K562 (cell line): ENCODE measurements at regions not wholly inside any gene's neighbourhood (a gene's known extent, or its start where the extent isn't known, plus 50 kb on each side); places are given as distances from the start of the nearest gene placed in this dataset.

ENCODE experiments used
- CTCF ChIP-seq, 3 experiments: IDR thresholded peaks in 2 of 3; conservative IDR thresholded peaks in 1 of 3; 2 replicates each; pipeline ENCODE4 v1.5.1; 2011 to 2012; ENCODE audit warnings: low read length in 3 of 3, mild to moderate bottlenecking in 3 of 3, control low read depth in 2 of 3, improper control_type of control experiment in 1 of 3, inconsistent platforms in 1 of 3, low read depth in 1 of 3, mixed read lengths in 1 of 3, moderate library complexity in 1 of 3; ENCODE audit not compliant: insufficient read depth in 2 of 3
- ETV1 ChIP-seq: fragments of 450-650 bp; conservative IDR thresholded peaks from 2 replicates; pipeline ENCODE4 v1.6.1; 2016; ENCODE audit warnings: missing genetic modification characterization, control low read depth, low read depth, missing compliant biosample characterization
- HNRNPH1 ChIP-seq: fragments of 200-400 bp; formaldehyde crosslinking; optimal IDR thresholded peaks from 2 replicates; pipeline ENCODE3; 2017; ENCODE audit warnings: low read depth, mild to moderate bottlenecking, low read length, moderate library complexity
- MAFF ChIP-seq: IDR thresholded peaks from 2 replicates; pipeline ENCODE4 v1.6.1; 2012; ENCODE audit warnings: low read length, improper control_type of control experiment
- POLR2AphosphoS5 ChIP-seq: IDR thresholded peaks from 2 replicates; pipeline ENCODE4 v1.6.1; 2011; ENCODE audit warnings: mild to moderate bottlenecking, low read depth, low read length, moderate library complexity; ENCODE audit not compliant: control insufficient read depth, insufficient read depth
- RNF2 ChIP-seq: sonication (generic); IDR thresholded peaks from 2 replicates; pipeline ENCODE4 v1.6.1; 2016
- TFAP4 ChIP-seq: sonication (generic); formaldehyde crosslinking; IDR thresholded peaks from 2 replicates; pipeline ENCODE4 v1.8.0; 2022; ENCODE audit warnings: missing genetic modification reagents, mild to moderate bottlenecking, moderate library complexity, borderline replicate concordance
- ZNF274 ChIP-seq: IDR thresholded peaks from 2 replicates; pipeline ENCODE4 v1.6.1; 2011; ENCODE audit warnings: low read depth, mild to moderate bottlenecking, low read length, moderate library complexity, borderline replicate concordance
- TF ChIP-seq, protein P1 (sequence below): sonication (generic); formaldehyde crosslinking; IDR thresholded peaks from 2 replicates; pipeline ENCODE4 v1.8.1; 2023; ENCODE audit warnings: missing genetic modification reagents, mild to moderate bottlenecking, borderline replicate concordance

DNA sequence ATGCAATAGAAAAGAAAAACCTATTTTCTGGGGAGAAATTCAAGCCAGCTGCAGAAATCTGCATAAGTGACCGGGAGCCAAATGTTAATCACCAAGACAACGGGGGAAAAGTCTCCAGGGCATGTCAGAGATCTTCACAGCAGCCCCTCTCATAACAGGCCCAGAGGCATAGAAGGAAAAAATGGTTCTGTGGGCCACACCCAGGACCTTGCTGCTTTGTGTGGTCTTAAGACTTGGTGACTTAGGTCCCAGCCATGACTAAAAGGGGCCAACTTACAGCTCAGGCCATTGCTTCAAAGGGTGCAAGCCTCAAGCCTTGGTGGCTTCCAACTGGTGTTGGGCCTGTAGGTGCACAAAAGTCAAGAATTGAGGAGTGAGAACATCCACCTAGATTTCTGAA is 2847.6 kb upstream of the PCDH20 start:
- TF ChIP-seq MAFF: no peak
- TF ChIP-seq CTCF (IDR thresholded peaks at IDR 0.05 in 2 of 3, conservative IDR thresholded peaks at IDR 0.05 in 1 of 3; ENCODE audit: insufficient read depth in 2 of 3, low read depth in 1 of 3, low read length in 3 of 3): no peak
- TF ChIP-seq, protein P1, sequence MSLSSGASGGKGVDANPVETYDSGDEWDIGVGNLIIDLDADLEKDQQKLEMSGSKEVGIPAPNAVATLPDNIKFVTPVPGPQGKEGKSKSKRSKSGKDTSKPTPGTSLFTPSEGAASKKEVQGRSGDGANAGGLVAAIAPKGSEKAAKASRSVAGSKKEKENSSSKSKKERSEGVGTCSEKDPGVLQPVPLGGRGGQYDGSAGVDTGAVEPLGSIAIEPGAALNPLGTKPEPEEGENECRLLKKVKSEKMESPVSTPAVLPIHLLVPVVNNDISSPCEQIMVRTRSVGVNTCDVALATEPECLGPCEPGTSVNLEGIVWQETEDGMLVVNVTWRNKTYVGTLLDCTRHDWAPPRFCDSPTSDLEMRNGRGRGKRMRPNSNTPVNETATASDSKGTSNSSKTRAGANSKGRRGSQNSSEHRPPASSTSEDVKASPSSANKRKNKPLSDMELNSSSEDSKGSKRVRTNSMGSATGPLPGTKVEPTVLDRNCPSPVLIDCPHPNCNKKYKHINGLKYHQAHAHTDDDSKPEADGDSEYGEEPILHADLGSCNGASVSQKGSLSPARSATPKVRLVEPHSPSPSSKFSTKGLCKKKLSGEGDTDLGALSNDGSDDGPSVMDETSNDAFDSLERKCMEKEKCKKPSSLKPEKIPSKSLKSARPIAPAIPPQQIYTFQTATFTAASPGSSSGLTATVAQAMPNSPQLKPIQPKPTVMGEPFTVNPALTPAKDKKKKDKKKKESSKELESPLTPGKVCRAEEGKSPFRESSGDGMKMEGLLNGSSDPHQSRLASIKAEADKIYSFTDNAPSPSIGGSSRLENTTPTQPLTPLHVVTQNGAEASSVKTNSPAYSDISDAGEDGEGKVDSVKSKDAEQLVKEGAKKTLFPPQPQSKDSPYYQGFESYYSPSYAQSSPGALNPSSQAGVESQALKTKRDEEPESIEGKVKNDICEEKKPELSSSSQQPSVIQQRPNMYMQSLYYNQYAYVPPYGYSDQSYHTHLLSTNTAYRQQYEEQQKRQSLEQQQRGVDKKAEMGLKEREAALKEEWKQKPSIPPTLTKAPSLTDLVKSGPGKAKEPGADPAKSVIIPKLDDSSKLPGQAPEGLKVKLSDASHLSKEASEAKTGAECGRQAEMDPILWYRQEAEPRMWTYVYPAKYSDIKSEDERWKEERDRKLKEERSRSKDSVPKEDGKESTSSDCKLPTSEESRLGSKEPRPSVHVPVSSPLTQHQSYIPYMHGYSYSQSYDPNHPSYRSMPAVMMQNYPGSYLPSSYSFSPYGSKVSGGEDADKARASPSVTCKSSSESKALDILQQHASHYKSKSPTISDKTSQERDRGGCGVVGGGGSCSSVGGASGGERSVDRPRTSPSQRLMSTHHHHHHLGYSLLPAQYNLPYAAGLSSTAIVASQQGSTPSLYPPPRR (CRISPR knock-in tag): no peak
- TF ChIP-seq RNF2: no peak
- no peak for TF ChIP-seq ZNF274
- TF ChIP-seq HNRNPH1: no peak
- no peak for TF ChIP-seq ETV1 (tag)
- TF ChIP-seq POLR2AphosphoS5: no peak
- TF ChIP-seq TFAP4 (CRISPR knock-in tag): no peak
